ENCODE measurements at regions not wholly inside any gene's neighbourhood (a gene's known extent, or its start where the extent isn't known, plus 50 kb on each side); places are given as distances from the start of the nearest gene placed in this dataset.

GRCh38 chr17:14776791-14777190 is 475.9 kb downstream of the HS3ST3B1 start:
- intact Hi-C loops (cut with micrococcal nuclease), result no loop called here

DNA sequence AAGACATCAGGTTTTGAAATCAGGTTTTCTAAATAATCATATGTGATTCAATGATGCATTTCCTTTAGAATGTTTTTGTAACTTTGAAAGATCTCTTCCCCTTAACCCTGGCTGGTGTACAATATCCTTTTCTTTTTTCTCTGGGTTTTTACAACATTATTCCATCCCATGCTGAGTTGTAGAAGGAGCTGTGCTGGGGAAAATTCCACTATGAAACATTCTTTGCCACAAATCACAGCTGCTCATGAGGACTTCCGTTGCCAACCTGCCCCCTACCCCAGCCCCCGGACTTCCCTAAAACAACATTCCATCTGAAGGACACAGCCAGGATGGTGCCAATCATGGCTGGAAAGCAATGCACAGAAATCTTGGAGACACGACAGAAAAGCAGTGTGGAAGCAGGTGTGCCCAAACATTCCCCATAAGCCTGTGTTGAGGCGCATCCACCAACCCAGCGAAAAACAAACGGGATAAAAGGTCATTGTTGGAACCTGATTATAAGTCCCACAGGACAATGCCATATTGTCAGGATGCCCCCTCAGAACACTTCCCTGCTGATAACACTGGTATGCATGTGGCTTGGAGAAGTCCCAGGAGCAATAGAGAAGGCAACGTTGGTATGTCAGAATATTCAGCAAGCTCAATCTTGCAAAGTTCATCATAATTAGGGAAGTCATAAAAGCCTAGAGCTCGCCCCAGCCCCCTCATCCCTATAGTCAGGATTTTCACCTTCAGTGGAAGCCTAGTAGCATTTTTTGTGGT is 475.0 kb downstream of the HS3ST3B1 start:
- intact Hi-C loops (cut with micrococcal nuclease), result no loop called here

DNA sequence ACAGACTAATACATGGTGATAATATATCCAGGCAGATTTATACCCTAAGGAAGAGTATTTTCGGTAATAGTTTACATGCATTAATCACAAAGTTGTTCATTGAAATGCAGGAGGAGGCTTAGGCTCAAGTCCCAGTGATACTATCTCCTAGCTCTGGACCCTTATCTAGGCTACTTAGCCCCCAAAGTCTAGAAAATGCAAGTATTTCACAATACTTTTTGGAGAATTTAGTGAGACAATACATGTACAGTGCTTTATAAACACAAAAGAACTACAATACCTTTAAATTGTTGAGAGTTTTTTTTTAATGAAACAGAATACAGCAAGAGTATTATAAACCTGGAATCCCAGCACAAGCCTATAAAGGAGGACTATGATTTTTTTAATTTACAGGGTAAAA is 473.9 kb downstream of the HS3ST3B1 start:
- intact Hi-C loops (cut with micrococcal nuclease), result no loop called here

DNA sequence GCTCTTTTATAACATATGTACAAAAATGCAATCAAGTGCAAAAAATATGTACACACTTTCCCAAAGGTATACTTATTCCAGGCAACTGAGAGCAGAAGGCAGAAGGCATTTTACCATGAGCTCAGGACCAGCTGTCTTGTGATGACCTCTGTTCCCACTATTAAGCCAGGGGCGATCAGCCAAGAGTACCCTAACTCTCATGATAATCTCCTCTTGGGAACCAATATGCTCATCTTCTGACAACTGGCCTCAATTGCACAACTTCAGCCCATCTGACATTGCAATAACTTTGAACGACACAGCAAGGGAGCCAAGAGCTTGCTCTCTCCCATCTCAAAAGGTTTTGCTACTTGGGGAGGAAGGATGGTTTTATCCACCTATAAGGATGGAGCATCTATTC is 471.9 kb downstream of the HS3ST3B1 start:
- intact Hi-C loops (cut with micrococcal nuclease), result no loop called here

GRCh38 chr17:14771543-14771942 is 470.7 kb downstream of the HS3ST3B1 start:
- intact Hi-C loops (cut with micrococcal nuclease), result no loop called here

- intact Hi-C loops (cut with micrococcal nuclease), result no loop called here
Measured at GRCh38 chr17:14768923-14769322, 468.0 kb downstream of the HS3ST3B1 start.

DNA sequence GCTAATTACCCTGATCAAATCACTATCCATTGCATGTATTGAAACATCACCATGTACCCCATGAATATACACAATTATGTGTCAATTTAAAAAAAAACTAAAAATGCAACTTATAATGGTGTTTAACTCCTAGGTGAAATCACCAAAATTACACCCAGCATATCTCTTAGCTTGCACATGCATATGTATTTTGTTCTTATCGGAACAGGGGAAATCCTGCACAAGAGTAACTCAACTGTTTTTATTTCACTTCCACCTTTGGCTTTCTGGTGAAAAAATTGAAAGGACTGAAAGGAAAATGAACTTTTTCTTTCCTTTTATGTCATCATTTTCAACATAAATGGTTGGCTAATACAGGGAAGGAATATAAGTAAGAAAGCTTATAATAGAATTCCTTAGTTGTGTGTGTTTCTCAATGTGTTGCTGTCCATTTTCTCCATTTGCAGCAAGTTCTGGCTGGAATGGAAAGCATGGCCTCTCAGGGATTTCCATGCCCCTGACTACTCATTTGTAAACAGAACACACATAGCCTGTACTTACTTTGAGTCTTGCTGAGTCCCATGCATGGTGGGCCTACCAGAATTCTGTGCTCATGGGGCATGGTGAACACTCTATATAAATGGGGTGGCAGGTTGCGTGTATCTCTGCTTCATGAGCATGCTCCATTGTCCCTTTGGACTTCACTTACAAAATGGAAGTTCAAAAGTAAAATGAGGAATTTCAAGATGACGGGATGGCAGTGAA is 462.0 kb downstream of the HS3ST3B1 start:
- intact Hi-C loops (cut with micrococcal nuclease), result no loop called here

GRCh38 chr17:14760719-14761411 is 460.0 kb downstream of the HS3ST3B1 start:
- intact Hi-C loops (cut with micrococcal nuclease), result no loop called here

DNA sequence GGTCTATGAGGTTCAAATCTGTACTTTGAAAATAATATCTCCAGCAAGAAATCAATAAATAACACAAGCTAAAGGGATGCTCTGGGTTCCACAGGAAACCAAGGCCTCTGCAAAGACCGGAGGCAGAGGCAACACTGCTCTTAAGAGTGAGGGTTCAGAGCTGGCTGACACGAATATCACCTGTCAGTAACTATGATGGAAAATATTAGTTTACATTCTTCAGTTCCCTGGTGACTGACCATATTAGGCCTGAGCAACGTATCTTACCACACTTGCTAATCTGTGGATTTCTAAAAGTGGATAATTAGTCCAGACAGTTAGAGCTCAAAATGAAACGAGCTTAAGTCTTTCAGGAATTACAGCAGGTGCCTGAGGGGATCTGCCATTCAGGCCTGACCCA is 459.3 kb downstream of the HS3ST3B1 start:
- intact Hi-C loops (cut with micrococcal nuclease), result no loop called here

DNA sequence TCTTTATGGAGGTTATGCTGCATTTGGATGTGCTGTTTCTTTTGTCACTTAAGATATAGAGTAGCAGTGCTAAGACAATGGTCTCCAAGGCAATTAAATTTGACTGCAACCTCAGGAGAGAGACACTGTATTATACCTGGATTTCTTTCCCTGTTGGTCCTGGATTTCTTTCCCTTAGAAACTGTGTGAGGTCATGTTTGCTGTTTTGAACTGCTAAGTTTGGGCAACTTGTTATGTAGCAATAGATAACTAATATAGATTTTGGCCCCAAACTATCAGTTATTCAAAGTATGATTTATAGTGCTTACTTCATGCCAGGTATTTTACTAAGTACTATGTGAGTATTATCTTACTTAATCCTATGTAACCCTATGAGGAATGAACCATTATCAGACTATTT is 458.4 kb downstream of the HS3ST3B1 start:
- intact Hi-C loops (cut with micrococcal nuclease), result no loop called here

GRCh38 chr17:14756479-14756878 is 455.6 kb downstream of the HS3ST3B1 start:
- intact Hi-C loops (cut with micrococcal nuclease), result no loop called here

DNA sequence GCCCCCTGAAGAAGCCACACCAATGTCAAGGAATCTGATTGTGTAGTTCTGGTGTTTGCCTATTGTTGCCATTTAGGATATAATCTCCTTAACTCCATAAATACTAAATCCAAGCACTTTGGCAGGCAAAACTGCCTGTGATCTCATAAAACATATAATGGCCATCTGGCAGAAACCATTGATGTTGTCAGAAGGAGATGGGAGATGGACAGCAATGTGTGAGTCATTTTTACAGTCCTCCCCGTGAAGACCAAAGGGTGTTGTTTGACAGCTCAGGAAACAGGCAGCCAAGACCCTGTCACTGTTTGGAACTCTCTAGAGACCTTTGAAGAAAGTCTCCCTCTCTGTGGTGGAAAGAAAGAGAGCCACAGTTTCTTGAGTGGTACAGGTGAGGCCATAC is 454.1 kb downstream of the HS3ST3B1 start:
- intact Hi-C loops (cut with micrococcal nuclease), result no loop called here

GRCh38 chr17:14753383-14753782 is 452.5 kb downstream of the HS3ST3B1 start:
- intact Hi-C loops (cut with micrococcal nuclease), result no loop called here

DNA sequence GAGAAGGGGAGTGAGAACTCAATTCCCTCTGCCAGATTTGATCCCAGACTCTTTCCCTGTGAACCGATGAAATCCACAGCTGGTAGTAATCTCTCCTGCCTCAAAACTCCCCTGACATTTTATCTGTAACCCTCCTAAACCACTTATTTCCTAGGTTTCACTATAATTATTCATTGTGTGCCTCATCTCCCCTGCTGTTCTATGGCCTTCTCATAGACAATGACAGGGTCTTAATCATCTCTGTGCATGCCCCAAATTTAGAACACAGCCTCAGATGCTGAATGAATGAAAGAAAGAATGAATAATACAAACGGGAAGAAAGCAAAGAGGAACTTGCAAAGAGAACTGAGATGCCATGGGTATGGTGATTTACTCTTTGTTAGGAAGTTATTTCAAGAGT is 451.1 kb downstream of the HS3ST3B1 start:
- intact Hi-C loops (cut with micrococcal nuclease), result no loop called here

DNA sequence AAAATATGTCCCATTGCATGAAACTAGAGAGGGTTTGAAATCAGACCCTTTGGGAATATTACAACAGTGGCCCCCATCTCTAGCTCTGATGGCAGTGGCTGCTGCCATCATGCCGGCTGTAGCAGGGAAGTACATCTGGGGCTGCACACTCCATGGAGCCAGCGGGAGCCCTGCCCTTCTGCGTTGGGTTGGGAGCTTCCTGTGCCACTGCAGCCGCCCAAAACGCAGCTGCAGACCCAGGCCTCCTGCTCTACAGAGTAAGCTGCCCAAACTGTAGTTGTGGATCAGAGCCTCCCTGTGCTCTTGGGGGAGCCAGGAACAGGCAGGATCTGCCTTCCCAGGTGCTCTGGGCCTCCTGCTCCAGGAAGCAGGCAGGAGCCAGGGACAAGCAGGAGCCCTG is 450.0 kb downstream of the HS3ST3B1 start:
- intact Hi-C loops (cut with micrococcal nuclease), result no loop called here

- intact Hi-C loops (cut with micrococcal nuclease), result no loop called here
Measured at GRCh38 chr17:14749269-14749668, 448.4 kb downstream of the HS3ST3B1 start.

GRCh38 chr17:14748036-14748710 is 447.3 kb downstream of the HS3ST3B1 start:
- intact Hi-C loops (cut with micrococcal nuclease), result no loop called here

DNA sequence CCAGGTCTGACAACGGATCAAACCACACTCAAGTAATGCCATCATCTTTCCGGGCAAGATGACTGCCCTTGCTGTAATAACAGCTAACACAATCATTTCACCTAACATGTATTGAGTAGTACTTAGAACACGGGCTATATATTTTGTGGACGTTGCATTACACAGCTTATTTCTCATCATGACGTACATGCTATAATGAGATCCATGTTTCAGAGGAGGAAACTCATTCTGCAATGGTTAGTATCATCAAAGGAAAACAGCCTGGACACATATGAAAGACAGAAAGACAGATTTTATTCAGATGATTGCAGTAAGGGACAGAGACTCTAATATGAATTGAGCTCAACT is 446.7 kb downstream of the HS3ST3B1 start:
- intact Hi-C loops (cut with micrococcal nuclease), result no loop called here

- intact Hi-C loops (cut with micrococcal nuclease), result no loop called here
Measured at GRCh38 chr17:14746822-14747602, 446.1 kb downstream of the HS3ST3B1 start.

- intact Hi-C loops (cut with micrococcal nuclease), result no loop called here
Measured at GRCh38 chr17:14745541-14745940, 444.7 kb downstream of the HS3ST3B1 start.

Measured in T-helper 1 cell treated with Interleukin-12 subunit alpha and Interleukin-12 subunit beta and Interleukin-4 antibody, amounts not matched to agents 30 ng/mL and 1 ng/mL, for 36 hours (primary cell).